SU-DHL-6 (cell line): ENCODE measurements at regions not wholly inside any gene's neighbourhood (a gene's known extent, or its start where the extent isn't known, plus 50 kb on each side); places are given as distances from the start of the nearest gene placed in this dataset.

ENCODE experiments used
- H2AFZ ChIP-seq: fragments of 200-600 bp; sonication (generic); 2 replicates; pipeline ENCODE4 v1.6.1; 2014; ENCODE audit warnings: low read depth, mild to moderate bottlenecking, moderate library complexity, mixed read lengths, antibody characterized with exemption, low read length; ENCODE audit not compliant: severe bottlenecking
- H3F3A ChIP-seq: fragments of 200-600 bp; shearing (Covaris generic); 2 replicates; pipeline ENCODE4 v1.6.0; 2016; ENCODE audit warnings: antibody characterized with exemption, mild to moderate bottlenecking; ENCODE audit not compliant: insufficient read depth
- H3K27ac ChIP-seq: fragments of 200-600 bp; sonication (generic); 2 replicates; pipeline ENCODE4 v1.5.1; 2016; ENCODE audit warnings: low read depth, mild to moderate bottlenecking, low read length, moderate library complexity, mixed read lengths
- H3K27me3 ChIP-seq: fragments of 200-600 bp; sonication (generic), shearing (Covaris generic); 2 replicates; pipeline ENCODE4 v1.6.0; 2014; ENCODE audit warnings: mild to moderate bottlenecking, low read length
- H3K36me3 ChIP-seq: fragments of 200-600 bp; sonication (generic); 2 replicates; pipeline ENCODE4 v1.6.1; 2014; ENCODE audit warnings: mild to moderate bottlenecking, low read length, mixed read lengths
- H3K4me2 ChIP-seq: fragments of 300-600, 200-600 bp; shearing (Covaris generic), sonication (generic); 2 replicates; pipeline ENCODE4 v1.6.0; 2014; ENCODE audit warnings: low read length, low read depth, mild to moderate bottlenecking; ENCODE audit not compliant: poor library complexity, severe bottlenecking
- H3K4me3 ChIP-seq: fragments of 200-600 bp; sonication (generic); 2 replicates; pipeline ENCODE4 v1.5.1; 2014; ENCODE audit warnings: antibody characterized with exemption, low read length, mild to moderate bottlenecking, mixed read lengths; ENCODE audit not compliant: insufficient read depth, poor library complexity, severe bottlenecking
- H3K79me2 ChIP-seq: fragments of 200-600 bp; sonication (generic); 2 replicates; pipeline ENCODE4 v1.6.1; 2014; ENCODE audit warnings: mild to moderate bottlenecking, low read length, moderate library complexity; ENCODE audit not compliant: insufficient read depth
- H3K9ac ChIP-seq: fragments of 200-600 bp; sonication (generic); 2 replicates; pipeline ENCODE4 v1.7.0; 2014; ENCODE audit warnings: mild to moderate bottlenecking, low read length
- H3K9me2 ChIP-seq: fragments of 200-600 bp; sonication (generic); replicated peaks from 2 replicates; pipeline ENCODE4 v1.6.1; 2014; ENCODE audit warnings: low read length; ENCODE audit not compliant: insufficient read depth
- H3K9me3 ChIP-seq: fragments of 200-600 bp; sonication (generic); 2 replicates; pipeline ENCODE4 v1.6.1; 2014; ENCODE audit warnings: low read length, mixed read lengths; ENCODE audit not compliant: insufficient read depth
- H4K20me1 ChIP-seq: fragments of 200-600 bp; sonication (generic); 2 replicates; pipeline ENCODE4 v1.6.1; 2014; ENCODE audit warnings: low read depth, mild to moderate bottlenecking, antibody characterized with exemption, low read length, moderate library complexity, mixed read lengths
- CTCF ChIP-seq: fragments of 200-600 bp; sonication (generic); IDR thresholded peaks from one replicate; pipeline ENCODE4 v1.5.1; 2017; ENCODE audit warnings: antibody characterized with exemption, mild to moderate bottlenecking, low read length, moderate library complexity; ENCODE audit not compliant: insufficient read depth, poor library complexity, severe bottlenecking
- EZH2phosphoT487 ChIP-seq: fragments of 200-600 bp; sonication (generic), shearing (Covaris generic); conservative IDR thresholded peaks from 2 replicates; pipeline ENCODE4 v1.6.1; 2018; ENCODE audit warnings: mild to moderate bottlenecking, antibody characterized with exemption, low read length, moderate library complexity, mixed read lengths

GRCh38 chr5:98510143-98510985, 263.1 kb upstream of the RGMB start:
- Histone ChIP-seq H3K9ac (no peak overlapping the region), H3K9me3 (no peaks in the 10 kb centered on the region), H2AFZ (no peak overlapping the region), H4K20me1 (no peaks in the 10 kb centered on the region), H3F3A (no peaks in the 10 kb centered on the region), H3K9me2 (no peaks in the 10 kb centered on the region), H3K4me3 (no peak overlapping the region), H3K27ac (no peak overlapping the region), H3K79me2 (no peaks in the 10 kb centered on the region), H3K27me3 (no peaks in the 10 kb centered on the region), H3K36me3 (no peaks in the 10 kb centered on the region), H3K4me2 (no peak overlapping the region)
- TF ChIP-seq CTCF (no peak), EZH2phosphoT487 (no peak)

GRCh38 chr5:98513380-98513779, 260.1 kb upstream of the RGMB start:
- Histone ChIP-seq H3K27me3 (no peaks in the 10 kb centered on the region), H3K4me3 (no peak overlapping the region), H3K27ac (no peak overlapping the region), H3K9me2 (no peaks in the 10 kb centered on the region), H3F3A (no peaks in the 10 kb centered on the region), H3K9ac (no peak overlapping the region), H3K9me3 (no peaks in the 10 kb centered on the region), H3K36me3 (no peaks in the 10 kb centered on the region), H3K4me2 (no peak overlapping the region), H4K20me1 (no peaks in the 10 kb centered on the region), H2AFZ (no peak overlapping the region), H3K79me2 (no peaks in the 10 kb centered on the region)
- TF ChIP-seq EZH2phosphoT487 (no peak), CTCF (no peak)

GRCh38 chr5:98514215-98514614, 259.2 kb upstream of the RGMB start:
- Histone ChIP-seq H3K4me2 (no peak overlapping the region), H3K9ac (no peak overlapping the region), H4K20me1 (no peaks in the 10 kb centered on the region), H3K36me3 (no peaks in the 10 kb centered on the region), H3K79me2 (no peaks in the 10 kb centered on the region), H3K9me3 (no peaks in the 10 kb centered on the region), H3K27me3 (no peaks in the 10 kb centered on the region), H3K9me2 (no peaks in the 10 kb centered on the region), H3K4me3 (no peak overlapping the region), H2AFZ (no peak overlapping the region), H3K27ac (no peak overlapping the region), H3F3A (no peaks in the 10 kb centered on the region)
- TF ChIP-seq EZH2phosphoT487: no peak
- TF ChIP-seq CTCF: no peak
